ENCODE measurements at regions not wholly inside any gene's neighbourhood (a gene's known extent, or its start where the extent isn't known, plus 50 kb on each side); places are given as distances from the start of the nearest gene placed in this dataset.
A peak's percentile ranks its signal among the peaks of the same experiment; 100 is the strongest.

GRCh38 chr18:46268671-46269070, 164.5 kb downstream of the HAUS1 start:
- Mint-ChIP-seq H3K36me3 (peaks cover 50% of the 10 kb centered on the region), H3K27ac (peak overlapping the region; percentile 42), H3K4me1 (peaks cover 60% of the 10 kb centered on the region)

GRCh38 chr18:46269275-46269674, 165.1 kb downstream of the HAUS1 start:
- H3K27ac Mint-ChIP-seq, result no peak overlapping the region
- DNase-seq, result no peak
- no peaks in the 10 kb centered on the region for H3K27me3 Mint-ChIP-seq
- no peak overlapping the region for H3K4me3 Mint-ChIP-seq
- H3K4me1 Mint-ChIP-seq, result peaks cover 56% of the 10 kb centered on the region
- H3K9me3 Mint-ChIP-seq, result no peaks in the 10 kb centered on the region
- peaks cover 45% of the 10 kb centered on the region for H3K36me3 Mint-ChIP-seq

More at GRCh38 chr18:46268671-46269070, 164.5 kb downstream of the HAUS1 start:
- Mint-ChIP-seq H3K9me3 (no peaks in the 10 kb centered on the region), H3K27me3 (no peaks in the 10 kb centered on the region), H3K4me3 (no peak overlapping the region)
- no peak for DNase-seq

- H3K9me3 Mint-ChIP-seq, result no peaks in the 10 kb centered on the region
- no peak overlapping the region for H3K4me3 Mint-ChIP-seq
- H3K4me1 Mint-ChIP-seq, result peaks cover 36% of the 10 kb centered on the region
- no peak for DNase-seq
- no peaks in the 10 kb centered on the region for H3K27me3 Mint-ChIP-seq
- peaks cover 29% of the 10 kb centered on the region for H3K36me3 Mint-ChIP-seq
- no peak overlapping the region for H3K27ac Mint-ChIP-seq
Measured at GRCh38 chr18:46271488-46271887, 167.3 kb downstream of the HAUS1 start.

GRCh38 chr18:46273861-46274260, 169.7 kb downstream of the HAUS1 start:
- H3K4me3 Mint-ChIP-seq, result no peak overlapping the region
- H3K4me1 Mint-ChIP-seq, result peaks cover 32% of the 10 kb centered on the region
- no peak for DNase-seq
- no peaks in the 10 kb centered on the region for H3K27me3 Mint-ChIP-seq
- peaks cover 14% of the 10 kb centered on the region for H3K36me3 Mint-ChIP-seq
- no peaks in the 10 kb centered on the region for H3K9me3 Mint-ChIP-seq
- H3K27ac Mint-ChIP-seq, result no peak overlapping the region

GRCh38 chr18:46274266-46274665, 170.1 kb downstream of the HAUS1 start:
- Mint-ChIP-seq H3K36me3 (peaks cover 11% of the 10 kb centered on the region), H3K4me3 (no peak overlapping the region), H3K27me3 (no peaks in the 10 kb centered on the region), H3K27ac (no peak overlapping the region), H3K9me3 (no peaks in the 10 kb centered on the region), H3K4me1 (peaks cover 28% of the 10 kb centered on the region)
- no peak for DNase-seq

- DNase-seq, result no peak
- Mint-ChIP-seq H3K36me3 (peaks cover 5% of the 10 kb centered on the region), H3K27me3 (no peaks in the 10 kb centered on the region), H3K27ac (no peak overlapping the region), H3K9me3 (no peaks in the 10 kb centered on the region), H3K4me1 (peaks cover 18% of the 10 kb centered on the region), H3K4me3 (no peak overlapping the region)
Measured at GRCh38 chr18:46275370-46275769, 171.2 kb downstream of the HAUS1 start.

- H3K9me3 Mint-ChIP-seq, result no peaks in the 10 kb centered on the region
- no peak overlapping the region for H3K27ac Mint-ChIP-seq
- peaks cover 10% of the 10 kb centered on the region for H3K4me1 Mint-ChIP-seq
- no peaks in the 10 kb centered on the region for H3K27me3 Mint-ChIP-seq
- H3K36me3 Mint-ChIP-seq, result peaks cover 3% of the 10 kb centered on the region
- no peak overlapping the region for H3K4me3 Mint-ChIP-seq
- DNase-seq, result no peak
Measured at GRCh38 chr18:46276748-46277147, 172.6 kb downstream of the HAUS1 start.

GRCh38 chr18:46278481-46279465, 174.6 kb downstream of the HAUS1 start:
- H3K27ac Mint-ChIP-seq, result peak overlapping the region; percentile 38
- H3K36me3 Mint-ChIP-seq, result no peaks in the 10 kb centered on the region
- H3K4me1 Mint-ChIP-seq, result peaks cover 10% of the 10 kb centered on the region
- H3K27me3 Mint-ChIP-seq, result no peaks in the 10 kb centered on the region
- H3K4me3 Mint-ChIP-seq, result no peak overlapping the region
- DNase-seq, result no peak
- H3K9me3 Mint-ChIP-seq, result no peaks in the 10 kb centered on the region

GRCh38 chr18:46279673-46280072, 175.5 kb downstream of the HAUS1 start:
- no peak for DNase-seq
- Mint-ChIP-seq H3K27me3 (no peaks in the 10 kb centered on the region), H3K36me3 (no peaks in the 10 kb centered on the region), H3K27ac (no peak overlapping the region), H3K4me1 (peaks cover 10% of the 10 kb centered on the region), H3K9me3 (no peaks in the 10 kb centered on the region), H3K4me3 (no peak overlapping the region)

GRCh38 chr18:46281185-46282176, 177.3 kb downstream of the HAUS1 start:
- Mint-ChIP-seq H3K4me1 (peaks cover 10% of the 10 kb centered on the region), H3K36me3 (no peaks in the 10 kb centered on the region)
- peak; percentile 65 for DNase-seq

GRCh38 chr18:46282177-46282570, 178.0 kb downstream of the HAUS1 start:
- H3K4me3 Mint-ChIP-seq, result no peak overlapping the region
- peaks cover 10% of the 10 kb centered on the region for H3K4me1 Mint-ChIP-seq
- H3K27ac Mint-ChIP-seq, result no peak overlapping the region
- no peak for DNase-seq
- no peaks in the 10 kb centered on the region for H3K36me3 Mint-ChIP-seq
- H3K9me3 Mint-ChIP-seq, result no peaks in the 10 kb centered on the region
- no peaks in the 10 kb centered on the region for H3K27me3 Mint-ChIP-seq

More at GRCh38 chr18:46281185-46282176, 177.3 kb downstream of the HAUS1 start:
- H3K4me3 Mint-ChIP-seq, result no peak overlapping the region
- H3K9me3 Mint-ChIP-seq, result no peaks in the 10 kb centered on the region
- H3K27me3 Mint-ChIP-seq, result no peaks in the 10 kb centered on the region
- H3K27ac Mint-ChIP-seq, result no peak overlapping the region

GRCh38 chr18:46282646-46283045, 178.5 kb downstream of the HAUS1 start:
- no peak overlapping the region for H3K27ac Mint-ChIP-seq
- H3K4me3 Mint-ChIP-seq, result no peak overlapping the region
- peaks cover 10% of the 10 kb centered on the region for H3K4me1 Mint-ChIP-seq
- DNase-seq, result no peak
- H3K36me3 Mint-ChIP-seq, result no peaks in the 10 kb centered on the region
- H3K27me3 Mint-ChIP-seq, result no peaks in the 10 kb centered on the region
- no peaks in the 10 kb centered on the region for H3K9me3 Mint-ChIP-seq

- H3K27ac Mint-ChIP-seq, result no peak overlapping the region
- no peak overlapping the region for H3K4me3 Mint-ChIP-seq
- no peaks in the 10 kb centered on the region for H3K27me3 Mint-ChIP-seq
- no peaks in the 10 kb centered on the region for H3K9me3 Mint-ChIP-seq
- peaks cover 4% of the 10 kb centered on the region for H3K4me1 Mint-ChIP-seq
- no peak for DNase-seq
- H3K36me3 Mint-ChIP-seq, result no peaks in the 10 kb centered on the region
Measured at GRCh38 chr18:46283268-46283667, 179.1 kb downstream of the HAUS1 start.

GRCh38 chr18:46283895-46284295, 179.7 kb downstream of the HAUS1 start:
- H3K36me3 Mint-ChIP-seq, result no peaks in the 10 kb centered on the region
- H3K27me3 Mint-ChIP-seq, result no peaks in the 10 kb centered on the region
- DNase-seq, result no peak
- H3K27ac Mint-ChIP-seq, result no peak overlapping the region
- no peak overlapping the region for H3K4me3 Mint-ChIP-seq
- no peaks in the 10 kb centered on the region for H3K9me3 Mint-ChIP-seq
- H3K4me1 Mint-ChIP-seq, result no peaks in the 10 kb centered on the region

GRCh38 chr18:46289463-46289862, 185.3 kb downstream of the HAUS1 start:
- no peak for DNase-seq
- H3K9me3 Mint-ChIP-seq, result no peaks in the 10 kb centered on the region
- no peaks in the 10 kb centered on the region for H3K36me3 Mint-ChIP-seq
- no peak overlapping the region for H3K4me3 Mint-ChIP-seq
- H3K27me3 Mint-ChIP-seq, result no peaks in the 10 kb centered on the region
- H3K4me1 Mint-ChIP-seq, result no peaks in the 10 kb centered on the region
- H3K27ac Mint-ChIP-seq, result no peak overlapping the region
